DOHH2 (cell line): ENCODE measurements at regions not wholly inside any gene's neighbourhood (a gene's known extent, or its start where the extent isn't known, plus 50 kb on each side); places are given as distances from the start of the nearest gene placed in this dataset.

Experiments
- EZH2phosphoT487 ChIP-seq: fragments of 200-600 bp; sonication (generic); IDR thresholded peaks from 2 replicates; pipeline ENCODE4 v1.6.1; 2017; ENCODE audit warnings: borderline replicate concordance, mild to moderate bottlenecking, antibody characterized with exemption, low read length, moderate library complexity, mixed read lengths
- TF ChIP-seq, protein P1 (sequence below): fragments of 200-600 bp; sonication (generic); IDR thresholded peaks from one replicate; pipeline ENCODE4 v1.5.1; 2014; ENCODE audit warnings: antibody characterized with exemption, mild to moderate bottlenecking, low read depth, low read length; ENCODE audit not compliant: poor library complexity, severe bottlenecking

DNA sequence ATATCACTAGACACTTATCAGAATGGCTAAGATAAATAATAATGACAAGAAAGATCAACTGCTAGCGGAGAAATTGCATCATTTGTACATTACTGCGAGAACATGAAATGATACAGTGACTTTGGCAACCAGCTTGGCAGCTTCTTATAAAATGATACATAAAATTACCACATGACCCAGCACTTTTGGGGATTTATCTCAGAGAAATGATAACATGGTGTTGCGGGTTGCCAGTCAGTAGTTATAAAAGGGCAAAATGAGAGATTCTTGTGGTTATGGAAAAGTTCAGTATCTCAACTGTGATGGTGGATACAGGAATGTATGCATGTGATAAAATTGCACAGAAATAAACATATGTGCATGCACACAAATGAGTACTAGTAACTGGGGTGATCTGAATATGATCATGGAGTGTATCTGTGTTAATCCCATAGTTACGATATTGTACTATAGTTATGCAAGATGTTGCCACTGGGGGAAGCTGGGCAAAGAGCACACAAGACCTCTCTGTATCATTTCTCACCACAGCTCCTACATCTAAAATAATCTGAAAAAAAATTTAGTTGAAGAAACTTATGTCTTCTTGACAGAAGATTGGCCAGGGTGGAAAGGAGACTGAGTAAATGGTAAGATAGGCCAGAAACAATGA is 128.9 kb downstream of the NXNL2 start:
- TF ChIP-seq, protein P1, sequence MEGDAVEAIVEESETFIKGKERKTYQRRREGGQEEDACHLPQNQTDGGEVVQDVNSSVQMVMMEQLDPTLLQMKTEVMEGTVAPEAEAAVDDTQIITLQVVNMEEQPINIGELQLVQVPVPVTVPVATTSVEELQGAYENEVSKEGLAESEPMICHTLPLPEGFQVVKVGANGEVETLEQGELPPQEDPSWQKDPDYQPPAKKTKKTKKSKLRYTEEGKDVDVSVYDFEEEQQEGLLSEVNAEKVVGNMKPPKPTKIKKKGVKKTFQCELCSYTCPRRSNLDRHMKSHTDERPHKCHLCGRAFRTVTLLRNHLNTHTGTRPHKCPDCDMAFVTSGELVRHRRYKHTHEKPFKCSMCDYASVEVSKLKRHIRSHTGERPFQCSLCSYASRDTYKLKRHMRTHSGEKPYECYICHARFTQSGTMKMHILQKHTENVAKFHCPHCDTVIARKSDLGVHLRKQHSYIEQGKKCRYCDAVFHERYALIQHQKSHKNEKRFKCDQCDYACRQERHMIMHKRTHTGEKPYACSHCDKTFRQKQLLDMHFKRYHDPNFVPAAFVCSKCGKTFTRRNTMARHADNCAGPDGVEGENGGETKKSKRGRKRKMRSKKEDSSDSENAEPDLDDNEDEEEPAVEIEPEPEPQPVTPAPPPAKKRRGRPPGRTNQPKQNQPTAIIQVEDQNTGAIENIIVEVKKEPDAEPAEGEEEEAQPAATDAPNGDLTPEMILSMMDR = no peak
- no peak for TF ChIP-seq EZH2phosphoT487
